ENCODE measurements at regions not wholly inside any gene's neighbourhood (a gene's known extent, or its start where the extent isn't known, plus 50 kb on each side); places are given as distances from the start of the nearest gene placed in this dataset.

DNA sequence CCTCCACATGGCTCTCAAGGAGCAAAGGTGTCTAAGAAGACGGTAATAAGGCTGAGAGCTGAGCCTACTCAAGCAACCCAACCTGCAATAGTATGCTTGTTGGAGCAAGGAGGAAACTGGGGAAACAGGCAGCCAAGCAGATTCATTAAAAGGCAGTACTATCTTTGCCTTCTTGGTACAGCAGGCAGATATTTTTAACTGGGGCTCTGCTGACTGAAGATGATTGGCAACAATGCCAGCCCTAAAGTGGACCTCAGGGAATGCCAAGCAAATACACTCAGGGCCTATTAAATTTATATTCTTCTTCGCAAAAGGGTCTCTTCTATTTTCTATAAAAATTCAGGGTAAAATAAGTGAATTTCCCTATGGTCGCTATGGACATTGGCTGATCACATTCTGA lies 109.4 kb upstream of the PCGF5 start:
- ChIA-PET CTCF (no interaction called here), POLR2A (no interaction called here)
- TF ChIP-seq ZNF384 (IDR thresholded peaks at IDR 0.05) (no peak), FOXK2 (IDR thresholded peaks at IDR 0.05) (no peak), FOXA1 (IDR thresholded peaks at IDR 0.05) (no peak), TARDBP (IDR thresholded peaks at IDR 0.05) (no peak), ELF4 (IDR thresholded peaks at IDR 0.05) (no peak), BHLHE40 (IDR thresholded peaks at IDR 0.05; ENCODE audit: borderline replicate concordance) (no peak), LEF1 (IDR thresholded peaks at IDR 0.05; ENCODE audit: borderline replicate concordance) (no peak)
- TF ChIP-seq, protein P1, sequence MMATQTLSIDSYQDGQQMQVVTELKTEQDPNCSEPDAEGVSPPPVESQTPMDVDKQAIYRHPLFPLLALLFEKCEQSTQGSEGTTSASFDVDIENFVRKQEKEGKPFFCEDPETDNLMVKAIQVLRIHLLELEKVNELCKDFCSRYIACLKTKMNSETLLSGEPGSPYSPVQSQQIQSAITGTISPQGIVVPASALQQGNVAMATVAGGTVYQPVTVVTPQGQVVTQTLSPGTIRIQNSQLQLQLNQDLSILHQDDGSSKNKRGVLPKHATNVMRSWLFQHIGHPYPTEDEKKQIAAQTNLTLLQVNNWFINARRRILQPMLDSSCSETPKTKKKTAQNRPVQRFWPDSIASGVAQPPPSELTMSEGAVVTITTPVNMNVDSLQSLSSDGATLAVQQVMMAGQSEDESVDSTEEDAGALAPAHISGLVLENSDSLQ (IDR thresholded peaks at IDR 0.05), result no peak
- DNase-seq (ENCODE audit: extremely low spot score), result no peak

DNA sequence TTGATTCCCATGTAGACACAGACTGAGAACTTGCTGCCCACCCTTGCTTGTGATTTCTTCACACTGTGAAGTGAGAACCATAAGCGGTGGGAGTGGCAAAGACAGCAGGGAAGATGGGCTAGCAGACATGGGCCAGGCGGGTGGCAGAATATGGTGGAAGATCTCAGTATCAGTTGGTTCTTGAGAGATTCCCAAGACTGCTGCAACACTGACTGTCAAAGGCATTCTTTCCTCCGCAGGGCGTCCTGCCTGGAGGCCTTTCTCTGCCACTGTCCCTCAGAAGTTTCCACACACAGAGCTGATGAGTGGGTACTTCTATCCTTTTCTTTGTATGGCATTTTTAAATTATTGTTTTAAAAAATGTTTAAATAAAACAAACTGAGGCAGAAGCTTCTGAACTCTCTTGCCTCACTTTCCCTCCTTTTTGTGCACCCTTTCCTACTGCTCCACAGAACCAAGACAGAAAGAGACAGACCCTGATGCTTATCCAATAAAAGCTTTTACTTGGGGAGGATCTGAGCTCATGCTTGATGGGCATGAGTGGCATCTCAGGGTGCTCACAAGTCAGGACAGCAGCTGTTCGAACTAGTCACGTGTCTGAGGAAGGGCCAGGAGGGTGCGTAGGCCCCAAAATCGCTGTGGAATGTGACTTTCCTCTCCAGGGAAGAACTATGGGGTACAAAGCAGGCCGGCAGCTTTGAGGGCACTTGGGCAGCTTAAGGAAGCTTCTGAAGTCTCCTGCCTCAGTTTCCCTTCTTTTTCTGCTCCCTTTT lies 104.7 kb upstream of the PCGF5 start:
- no peak for DNase-seq (ENCODE audit: extremely low spot score)
- ChIA-PET CTCF (no interaction called here), POLR2A (no interaction called here)
- no peak for TF ChIP-seq CTBP1 (IDR thresholded peaks at IDR 0.05; ENCODE audit: borderline replicate concordance)

DNA sequence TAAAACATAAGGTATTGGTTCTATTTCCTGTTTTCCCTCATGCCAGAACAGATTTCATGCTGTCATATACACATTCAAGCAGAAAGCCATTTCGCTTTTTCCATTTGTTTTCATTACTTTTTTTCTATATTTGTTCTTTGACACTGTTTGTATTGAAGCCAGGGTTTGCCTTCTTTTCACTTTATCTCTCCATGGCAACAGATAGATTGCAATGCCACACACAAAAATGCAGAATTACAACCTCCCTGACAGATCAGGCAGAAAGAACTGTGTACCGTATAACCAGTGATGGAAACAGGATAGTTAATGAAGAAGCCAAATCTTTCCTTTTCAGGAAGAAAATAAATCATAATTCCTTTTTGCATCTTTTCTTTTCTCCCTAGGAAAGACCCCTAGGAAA lies 103.0 kb upstream of the PCGF5 start:
- ChIA-PET CTCF (no interaction called here), POLR2A (no interaction called here)
- no peak for TF ChIP-seq ARNT (IDR thresholded peaks at IDR 0.05)
- no peak for TF ChIP-seq SP1 (IDR thresholded peaks at IDR 0.05)
- no peak for TF ChIP-seq HDGF (IDR thresholded peaks at IDR 0.05; ENCODE audit: borderline replicate concordance)
- no peak for TF ChIP-seq ELF4 (IDR thresholded peaks at IDR 0.05)
- no peak for TF ChIP-seq TARDBP (IDR thresholded peaks at IDR 0.05)
- TF ChIP-seq L3MBTL2 (conservative IDR thresholded peaks at IDR 0.05), result no peak
- no peak for TF ChIP-seq FOXM1 (IDR thresholded peaks at IDR 0.05; ENCODE audit: borderline replicate concordance)
- no peak for TF ChIP-seq SUZ12 (IDR thresholded peaks at IDR 0.05)
- TF ChIP-seq NFRKB (IDR thresholded peaks at IDR 0.05), result no peak
- no peak for TF ChIP-seq FOXK2 (IDR thresholded peaks at IDR 0.05)
- no peak for TF ChIP-seq CTBP1 (IDR thresholded peaks at IDR 0.05; ENCODE audit: borderline replicate concordance)
- TF ChIP-seq ZNF384 (IDR thresholded peaks at IDR 0.05), result no peak
- no peak for TF ChIP-seq LEF1 (IDR thresholded peaks at IDR 0.05; ENCODE audit: borderline replicate concordance)
- TF ChIP-seq, protein P1 (IDR thresholded peaks at IDR 0.05), result no peak
- TF ChIP-seq FOXA1 (IDR thresholded peaks at IDR 0.05), result no peak
- TF ChIP-seq BHLHE40 (IDR thresholded peaks at IDR 0.05; ENCODE audit: borderline replicate concordance), result no peak
- DNase-seq (ENCODE audit: extremely low spot score), result no peak

DNA sequence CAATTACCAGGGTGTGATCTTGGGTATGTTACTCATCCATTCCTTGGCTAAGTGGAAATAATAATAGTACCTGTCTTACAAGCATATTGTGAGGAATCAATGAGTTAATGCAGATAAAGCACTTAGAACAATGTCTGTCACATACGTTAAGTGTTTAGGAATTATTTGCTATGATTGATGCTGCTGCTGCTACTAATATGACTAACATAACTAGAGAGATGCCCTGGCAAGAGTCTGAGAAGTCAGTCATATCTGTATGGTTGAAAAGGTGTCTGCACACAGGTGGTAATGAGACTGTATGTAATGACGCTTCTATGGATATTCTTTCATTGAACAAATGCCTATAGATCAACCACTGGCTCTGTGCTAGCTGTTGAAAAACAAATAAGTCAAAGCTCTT lies 100.1 kb upstream of the PCGF5 start:
- ChIA-PET POLR2A (no interaction called here), CTCF (no interaction called here)
- DNase-seq (ENCODE audit: extremely low spot score), result no peak
- TF ChIP-seq FOXA1 (IDR thresholded peaks at IDR 0.05) (no peak), HDGF (IDR thresholded peaks at IDR 0.05; ENCODE audit: borderline replicate concordance) (no peak), SUZ12 (IDR thresholded peaks at IDR 0.05) (no peak), FOXK2 (IDR thresholded peaks at IDR 0.05) (no peak), ZNF384 (IDR thresholded peaks at IDR 0.05) (no peak), ARNT (IDR thresholded peaks at IDR 0.05) (no peak), ELF4 (IDR thresholded peaks at IDR 0.05) (no peak), L3MBTL2 (conservative IDR thresholded peaks at IDR 0.05) (no peak), FOXM1 (IDR thresholded peaks at IDR 0.05; ENCODE audit: borderline replicate concordance) (no peak), BHLHE40 (IDR thresholded peaks at IDR 0.05; ENCODE audit: borderline replicate concordance) (no peak), SP1 (IDR thresholded peaks at IDR 0.05) (no peak), TARDBP (IDR thresholded peaks at IDR 0.05) (no peak)
- TF ChIP-seq, protein P1 (IDR thresholded peaks at IDR 0.05), result no peak

DNA sequence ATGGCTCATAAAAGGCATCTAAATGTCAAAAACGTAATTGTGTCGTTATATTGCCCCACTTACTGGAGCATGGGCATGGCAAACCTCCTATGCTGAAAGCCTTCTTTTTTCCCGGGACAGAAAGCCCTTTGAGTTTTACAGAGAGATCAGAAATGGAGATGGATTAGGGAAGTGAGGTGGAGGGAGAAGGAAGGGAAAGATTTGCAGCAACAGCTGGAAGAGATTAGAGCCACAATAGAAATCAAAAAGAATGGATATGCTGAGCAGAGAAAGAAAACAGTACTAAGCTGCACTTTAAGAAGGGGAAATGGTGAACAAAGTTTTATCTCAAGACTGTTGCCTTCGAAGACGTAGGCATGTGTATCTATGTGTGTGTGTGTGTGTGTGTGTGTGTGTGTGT lies 97.2 kb upstream of the PCGF5 start:
- DNase-seq (ENCODE audit: extremely low spot score), result no peak
- ChIA-PET POLR2A (no interaction called here), CTCF (no interaction called here)
- TF ChIP-seq SP1 (IDR thresholded peaks at IDR 0.05) (no peak), FOXM1 (IDR thresholded peaks at IDR 0.05; ENCODE audit: borderline replicate concordance) (no peak), ARNT (IDR thresholded peaks at IDR 0.05) (no peak), LEF1 (IDR thresholded peaks at IDR 0.05; ENCODE audit: borderline replicate concordance) (no peak), NFRKB (IDR thresholded peaks at IDR 0.05) (no peak), CTBP1 (IDR thresholded peaks at IDR 0.05; ENCODE audit: borderline replicate concordance) (no peak), SUZ12 (IDR thresholded peaks at IDR 0.05) (no peak), ZNF384 (IDR thresholded peaks at IDR 0.05) (no peak), HDGF (IDR thresholded peaks at IDR 0.05; ENCODE audit: borderline replicate concordance) (no peak), BHLHE40 (IDR thresholded peaks at IDR 0.05; ENCODE audit: borderline replicate concordance) (no peak)

DNA sequence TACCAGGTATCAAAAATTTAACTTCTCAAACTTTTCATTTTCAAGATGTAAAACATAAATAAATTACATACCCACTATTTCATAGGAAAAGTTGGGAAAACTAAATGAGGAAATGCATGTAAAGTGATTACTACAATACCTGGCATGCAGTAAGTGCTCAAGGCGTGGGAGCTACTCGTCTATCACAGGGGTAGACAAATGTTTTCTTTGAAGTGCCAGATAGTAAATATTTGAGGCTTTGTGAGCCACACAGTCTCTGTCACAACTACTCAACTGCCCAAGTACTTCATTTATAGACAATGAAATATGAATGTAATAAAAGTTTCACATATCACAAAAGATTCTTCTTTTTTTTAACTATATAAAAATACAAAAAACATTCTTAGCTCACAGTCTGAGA lies 96.4 kb upstream of the PCGF5 start:
- DNase-seq (ENCODE audit: extremely low spot score), result no peak
- TF ChIP-seq ELF4 (IDR thresholded peaks at IDR 0.05), result no peak
- TF ChIP-seq ZNF384 (IDR thresholded peaks at IDR 0.05), result no peak
- no peak for TF ChIP-seq HDGF (IDR thresholded peaks at IDR 0.05; ENCODE audit: borderline replicate concordance)
- TF ChIP-seq CTBP1 (IDR thresholded peaks at IDR 0.05; ENCODE audit: borderline replicate concordance), result no peak
- TF ChIP-seq SP1 (IDR thresholded peaks at IDR 0.05), result no peak
- TF ChIP-seq FOXK2 (IDR thresholded peaks at IDR 0.05), result no peak
- no peak for TF ChIP-seq L3MBTL2 (conservative IDR thresholded peaks at IDR 0.05)
- no peak for TF ChIP-seq NFRKB (IDR thresholded peaks at IDR 0.05)
- TF ChIP-seq, protein P1 (IDR thresholded peaks at IDR 0.05), result no peak
- TF ChIP-seq ARNT (IDR thresholded peaks at IDR 0.05), result no peak
- TF ChIP-seq LEF1 (IDR thresholded peaks at IDR 0.05; ENCODE audit: borderline replicate concordance), result no peak
- TF ChIP-seq SUZ12 (IDR thresholded peaks at IDR 0.05), result no peak
- TF ChIP-seq FOXA1 (IDR thresholded peaks at IDR 0.05), result no peak
- no peak for TF ChIP-seq BHLHE40 (IDR thresholded peaks at IDR 0.05; ENCODE audit: borderline replicate concordance)
- ChIA-PET CTCF (interaction anchor here (0.7 kb wide), 1 partner anchor 110 kb away, joined by 3 read pairs; no protein-coding TSS in a partner anchor), POLR2A (no interaction called here)
